Erythroblast (primary cell): ENCODE measurements at regions not wholly inside any gene's neighbourhood (a gene's known extent, or its start where the extent isn't known, plus 50 kb on each side); places are given as distances from the start of the nearest gene placed in this dataset.

Experiments
- GATA1 ChIP-seq: IDR thresholded peaks from 2 replicates; pipeline ENCODE4 v1.6.1; 2011; ENCODE audit warnings: low read depth, mild to moderate bottlenecking, control low read depth, low read length, moderate library complexity
- POLR2A ChIP-seq: IDR thresholded peaks from 2 replicates; pipeline ENCODE4 v1.6.1; 2011; ENCODE audit warnings: mild to moderate bottlenecking, low read length

DNA sequence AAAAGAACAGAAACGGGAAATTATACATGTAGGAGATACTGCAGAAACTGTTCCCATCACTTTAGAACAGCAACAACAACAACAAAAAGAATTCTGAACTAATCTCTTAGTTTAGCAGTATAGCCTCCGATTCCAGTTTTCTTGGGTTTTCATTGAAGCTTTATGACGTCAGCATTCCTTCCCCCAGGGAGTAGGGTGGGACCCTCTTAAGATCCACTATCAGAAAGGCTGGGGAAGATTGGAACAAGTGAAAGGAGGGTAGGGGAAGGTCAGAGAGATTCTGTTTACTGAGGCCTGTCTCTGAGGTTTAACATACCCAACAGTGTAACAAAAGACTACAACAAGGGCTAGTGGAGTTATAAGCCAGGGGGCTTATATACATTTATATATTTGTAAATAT, 121.4 kb upstream of the OLFM3 start:
- TF ChIP-seq POLR2A (no peak), GATA1 (no peak)
